ENCODE measurements at regions not wholly inside any gene's neighbourhood (a gene's known extent, or its start where the extent isn't known, plus 50 kb on each side); places are given as distances from the start of the nearest gene placed in this dataset.

DNA sequence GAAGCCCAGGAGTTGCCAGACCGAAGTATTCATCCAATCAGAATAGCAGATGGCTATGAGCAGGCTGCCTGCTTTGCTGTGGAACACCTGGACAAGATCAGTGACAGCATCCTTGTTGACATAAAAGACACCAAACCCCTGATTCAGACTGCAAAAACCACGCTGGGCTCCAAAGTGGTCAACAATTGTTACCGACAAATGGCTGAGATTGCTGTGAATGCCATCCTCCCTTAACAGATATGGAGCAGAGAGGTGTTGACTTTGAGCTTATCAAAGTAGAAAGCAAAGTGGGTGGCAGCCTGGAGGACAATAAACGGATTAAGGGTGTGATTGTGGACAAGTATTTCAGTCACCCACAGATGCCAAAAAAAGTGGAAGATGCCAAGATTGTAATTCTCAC, 250.3 kb upstream of the OBI1 start:
- TF ChIP-seq YY1 (tag by site-specific recombination; IDR thresholded peaks at IDR 0.05) (no peak), HOXC10 (CRISPR knock-in tag; IDR thresholded peaks at IDR 0.05) (no peak), EGR2 (tag by site-specific recombination; IDR thresholded peaks at IDR 0.05; ENCODE audit: low read depth) (no peak), ZNF639 (tag by site-specific recombination; IDR thresholded peaks at IDR 0.05) (no peak), ZBTB7A (tag by site-specific recombination; IDR thresholded peaks at IDR 0.05; ENCODE audit: low read depth) (no peak)
- TF ChIP-seq, protein P1, sequence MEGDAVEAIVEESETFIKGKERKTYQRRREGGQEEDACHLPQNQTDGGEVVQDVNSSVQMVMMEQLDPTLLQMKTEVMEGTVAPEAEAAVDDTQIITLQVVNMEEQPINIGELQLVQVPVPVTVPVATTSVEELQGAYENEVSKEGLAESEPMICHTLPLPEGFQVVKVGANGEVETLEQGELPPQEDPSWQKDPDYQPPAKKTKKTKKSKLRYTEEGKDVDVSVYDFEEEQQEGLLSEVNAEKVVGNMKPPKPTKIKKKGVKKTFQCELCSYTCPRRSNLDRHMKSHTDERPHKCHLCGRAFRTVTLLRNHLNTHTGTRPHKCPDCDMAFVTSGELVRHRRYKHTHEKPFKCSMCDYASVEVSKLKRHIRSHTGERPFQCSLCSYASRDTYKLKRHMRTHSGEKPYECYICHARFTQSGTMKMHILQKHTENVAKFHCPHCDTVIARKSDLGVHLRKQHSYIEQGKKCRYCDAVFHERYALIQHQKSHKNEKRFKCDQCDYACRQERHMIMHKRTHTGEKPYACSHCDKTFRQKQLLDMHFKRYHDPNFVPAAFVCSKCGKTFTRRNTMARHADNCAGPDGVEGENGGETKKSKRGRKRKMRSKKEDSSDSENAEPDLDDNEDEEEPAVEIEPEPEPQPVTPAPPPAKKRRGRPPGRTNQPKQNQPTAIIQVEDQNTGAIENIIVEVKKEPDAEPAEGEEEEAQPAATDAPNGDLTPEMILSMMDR (tag by site-specific recombination; IDR thresholded peaks at IDR 0.05) = no peak
